ENCODE measurements at regions not wholly inside any gene's neighbourhood (a gene's known extent, or its start where the extent isn't known, plus 50 kb on each side); places are given as distances from the start of the nearest gene placed in this dataset.

- H3K9me3 ChIP-seq (ENCODE audit: insufficient read depth, low read length) = no peaks in the 10 kb centered on the region
- TF ChIP-seq ZNF274 (IDR thresholded peaks at IDR 0.05; ENCODE audit: low read depth, low read length) = no peak
- TF ChIP-seq YY1 (IDR thresholded peaks at IDR 0.05; ENCODE audit: insufficient read depth, insufficient read length) = no peak
- TF ChIP-seq SUZ12 (IDR thresholded peaks at IDR 0.05; ENCODE audit: extremely low read depth, insufficient read depth, insufficient read length) = no peak
- DNase-seq (ENCODE audit: low read depth, low spot score) = no peak
Measured at GRCh38 chr4:162457071-162457865, 293.5 kb upstream of the FSTL5 start.

GRCh38 chr4:162456106-162456505 is 292.3 kb upstream of the FSTL5 start:
- H3K27me3 ChIP-seq (ENCODE audit: insufficient read depth, insufficient read length) = no peaks in the 10 kb centered on the region
- no peaks in the 10 kb centered on the region for H3K36me3 ChIP-seq (ENCODE audit: insufficient read depth, insufficient read length, low read length)
- no peak for DNase-seq (ENCODE audit: low read depth, low spot score)
- TF ChIP-seq SUZ12 (IDR thresholded peaks at IDR 0.05; ENCODE audit: extremely low read depth, insufficient read depth, insufficient read length) (no peak), ZNF274 (IDR thresholded peaks at IDR 0.05; ENCODE audit: low read depth, low read length) (no peak), YY1 (IDR thresholded peaks at IDR 0.05; ENCODE audit: insufficient read depth, insufficient read length) (no peak)
- no peaks in the 10 kb centered on the region for H3K4me1 ChIP-seq (ENCODE audit: insufficient read depth, insufficient read length)
- H3K9me3 ChIP-seq (ENCODE audit: insufficient read depth, low read length) = no peaks in the 10 kb centered on the region
- H3K4me3 ChIP-seq (ENCODE audit: insufficient read length, low read depth) = no peak overlapping the region
- H3K9ac ChIP-seq (ENCODE audit: insufficient read length, low read depth) = no peak overlapping the region

More at GRCh38 chr4:162457071-162457865, 293.5 kb upstream of the FSTL5 start:
- Histone ChIP-seq H3K36me3 (ENCODE audit: insufficient read depth, insufficient read length, low read length) (no peaks in the 10 kb centered on the region), H3K9ac (ENCODE audit: insufficient read length, low read depth) (no peak overlapping the region), H3K27me3 (ENCODE audit: insufficient read depth, insufficient read length) (no peaks in the 10 kb centered on the region), H3K4me3 (ENCODE audit: insufficient read length, low read depth) (no peak overlapping the region), H3K4me1 (ENCODE audit: insufficient read depth, insufficient read length) (no peaks in the 10 kb centered on the region)

GRCh38 chr4:162450531-162451035 is 286.8 kb upstream of the FSTL5 start:
- no peaks in the 10 kb centered on the region for H3K36me3 ChIP-seq (ENCODE audit: insufficient read depth, insufficient read length, low read length)
- no peaks in the 10 kb centered on the region for H3K4me1 ChIP-seq (ENCODE audit: insufficient read depth, insufficient read length)
- DNase-seq (ENCODE audit: low read depth, low spot score) = no peak
- no peak for TF ChIP-seq YY1 (IDR thresholded peaks at IDR 0.05; ENCODE audit: insufficient read depth, insufficient read length)
- no peak for TF ChIP-seq ZNF274 (IDR thresholded peaks at IDR 0.05; ENCODE audit: low read depth, low read length)
- TF ChIP-seq SUZ12 (IDR thresholded peaks at IDR 0.05; ENCODE audit: extremely low read depth, insufficient read depth, insufficient read length) = no peak
- H3K4me3 ChIP-seq (ENCODE audit: insufficient read length, low read depth) = no peak overlapping the region
- no peaks in the 10 kb centered on the region for H3K27me3 ChIP-seq (ENCODE audit: insufficient read depth, insufficient read length)
- no peaks in the 10 kb centered on the region for H3K9me3 ChIP-seq (ENCODE audit: insufficient read depth, low read length)
- H3K9ac ChIP-seq (ENCODE audit: insufficient read length, low read depth) = no peak overlapping the region

- no peak overlapping the region for H3K4me3 ChIP-seq (ENCODE audit: insufficient read length, low read depth)
- H3K9ac ChIP-seq (ENCODE audit: insufficient read length, low read depth) = no peak overlapping the region
- H3K9me3 ChIP-seq (ENCODE audit: insufficient read depth, low read length) = no peaks in the 10 kb centered on the region
- H3K27me3 ChIP-seq (ENCODE audit: insufficient read depth, insufficient read length) = no peaks in the 10 kb centered on the region
- H3K36me3 ChIP-seq (ENCODE audit: insufficient read depth, insufficient read length, low read length) = no peaks in the 10 kb centered on the region
- TF ChIP-seq ZNF274 (IDR thresholded peaks at IDR 0.05; ENCODE audit: low read depth, low read length) (no peak), YY1 (IDR thresholded peaks at IDR 0.05; ENCODE audit: insufficient read depth, insufficient read length) (no peak), SUZ12 (IDR thresholded peaks at IDR 0.05; ENCODE audit: extremely low read depth, insufficient read depth, insufficient read length) (no peak)
- DNase-seq (ENCODE audit: low read depth, low spot score) = no peak
- H3K4me1 ChIP-seq (ENCODE audit: insufficient read depth, insufficient read length) = no peaks in the 10 kb centered on the region
Measured at GRCh38 chr4:162443510-162443909, 279.7 kb upstream of the FSTL5 start.

- H3K4me1 ChIP-seq (ENCODE audit: insufficient read depth, insufficient read length) = no peaks in the 10 kb centered on the region
- no peak overlapping the region for H3K4me3 ChIP-seq (ENCODE audit: insufficient read length, low read depth)
- H3K27me3 ChIP-seq (ENCODE audit: insufficient read depth, insufficient read length) = no peaks in the 10 kb centered on the region
- DNase-seq (ENCODE audit: low read depth, low spot score) = no peak
- TF ChIP-seq ZNF274 (IDR thresholded peaks at IDR 0.05; ENCODE audit: low read depth, low read length) (no peak), YY1 (IDR thresholded peaks at IDR 0.05; ENCODE audit: insufficient read depth, insufficient read length) (no peak), SUZ12 (IDR thresholded peaks at IDR 0.05; ENCODE audit: extremely low read depth, insufficient read depth, insufficient read length) (no peak)
- H3K36me3 ChIP-seq (ENCODE audit: insufficient read depth, insufficient read length, low read length) = no peaks in the 10 kb centered on the region
- H3K9me3 ChIP-seq (ENCODE audit: insufficient read depth, low read length) = no peaks in the 10 kb centered on the region
- H3K9ac ChIP-seq (ENCODE audit: insufficient read length, low read depth) = no peak overlapping the region
Measured at GRCh38 chr4:162442128-162442527, 278.3 kb upstream of the FSTL5 start.

- H3K27me3 ChIP-seq (ENCODE audit: insufficient read depth, insufficient read length) = no peaks in the 10 kb centered on the region
- no peaks in the 10 kb centered on the region for H3K4me1 ChIP-seq (ENCODE audit: insufficient read depth, insufficient read length)
- no peak overlapping the region for H3K9ac ChIP-seq (ENCODE audit: insufficient read length, low read depth)
- no peak for DNase-seq (ENCODE audit: low read depth, low spot score)
- H3K36me3 ChIP-seq (ENCODE audit: insufficient read depth, insufficient read length, low read length) = no peaks in the 10 kb centered on the region
- TF ChIP-seq ZNF274 (IDR thresholded peaks at IDR 0.05; ENCODE audit: low read depth, low read length) (no peak), SUZ12 (IDR thresholded peaks at IDR 0.05; ENCODE audit: extremely low read depth, insufficient read depth, insufficient read length) (no peak), YY1 (IDR thresholded peaks at IDR 0.05; ENCODE audit: insufficient read depth, insufficient read length) (no peak)
- H3K9me3 ChIP-seq (ENCODE audit: insufficient read depth, low read length) = no peaks in the 10 kb centered on the region
- H3K4me3 ChIP-seq (ENCODE audit: insufficient read length, low read depth) = no peak overlapping the region
Measured at GRCh38 chr4:162422312-162422711, 258.5 kb upstream of the FSTL5 start.

- no peak for DNase-seq (ENCODE audit: low read depth, low spot score)
- TF ChIP-seq YY1 (IDR thresholded peaks at IDR 0.05; ENCODE audit: insufficient read depth, insufficient read length) = no peak
- TF ChIP-seq ZNF274 (IDR thresholded peaks at IDR 0.05; ENCODE audit: low read depth, low read length) = no peak
- no peak for TF ChIP-seq SUZ12 (IDR thresholded peaks at IDR 0.05; ENCODE audit: extremely low read depth, insufficient read depth, insufficient read length)
- no peak overlapping the region for H3K4me3 ChIP-seq (ENCODE audit: insufficient read length, low read depth)
- no peaks in the 10 kb centered on the region for H3K27me3 ChIP-seq (ENCODE audit: insufficient read depth, insufficient read length)
- H3K9ac ChIP-seq (ENCODE audit: insufficient read length, low read depth) = no peak overlapping the region
- no peaks in the 10 kb centered on the region for H3K36me3 ChIP-seq (ENCODE audit: insufficient read depth, insufficient read length, low read length)
- no peaks in the 10 kb centered on the region for H3K4me1 ChIP-seq (ENCODE audit: insufficient read depth, insufficient read length)
- no peaks in the 10 kb centered on the region for H3K9me3 ChIP-seq (ENCODE audit: insufficient read depth, low read length)
Measured at GRCh38 chr4:162410854-162411253, 247.1 kb upstream of the FSTL5 start.

All from NT2/D1 (cell line).